NCI-H748 (cell line): ENCODE measurements at regions not wholly inside any gene's neighbourhood (a gene's known extent, or its start where the extent isn't known, plus 50 kb on each side); places are given as distances from the start of the nearest gene placed in this dataset.

Source experiments
- DNase-seq: peaks from one replicate; lab custom pipeline; 2025; ENCODE audit not compliant: unreplicated experiment; lab: John Stamatoyannopoulos, UW

DNA sequence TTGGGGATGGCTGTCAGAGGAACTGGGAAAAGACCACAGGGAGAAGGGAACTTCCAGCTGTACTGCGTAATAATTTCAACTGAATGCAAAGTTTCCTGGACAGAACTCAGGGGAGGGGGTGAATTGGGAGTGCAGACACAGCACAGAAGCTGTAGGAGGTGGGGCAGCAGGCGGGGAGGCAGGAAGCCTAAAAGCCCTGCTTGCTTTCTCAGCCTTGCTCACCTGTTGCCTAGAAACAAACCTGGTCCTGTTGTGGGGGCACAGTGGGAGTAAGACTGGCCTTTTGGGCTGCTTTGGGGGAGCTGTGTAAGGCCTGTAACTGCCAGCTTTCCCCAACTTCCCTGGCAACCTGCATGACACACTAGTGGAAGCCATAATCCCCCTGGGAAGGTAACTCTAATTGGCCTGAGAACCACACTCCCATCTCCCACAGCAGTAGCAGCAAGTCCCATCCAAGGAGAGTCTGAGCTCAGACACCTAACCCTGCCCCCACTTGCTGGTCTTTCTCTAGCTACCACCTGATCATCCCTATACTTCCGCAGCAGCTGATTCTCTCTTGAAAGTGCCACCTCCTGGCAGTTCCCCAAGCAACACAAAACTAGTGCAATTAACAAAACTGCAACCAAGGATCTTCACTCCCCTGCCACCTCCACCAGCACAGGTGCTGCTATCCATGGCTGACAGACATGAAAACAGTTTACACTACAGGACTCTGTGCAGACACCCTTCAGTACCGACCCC lies 1239.3 kb downstream of the SORCS1 start:
- DNase-seq: no peak

DNA sequence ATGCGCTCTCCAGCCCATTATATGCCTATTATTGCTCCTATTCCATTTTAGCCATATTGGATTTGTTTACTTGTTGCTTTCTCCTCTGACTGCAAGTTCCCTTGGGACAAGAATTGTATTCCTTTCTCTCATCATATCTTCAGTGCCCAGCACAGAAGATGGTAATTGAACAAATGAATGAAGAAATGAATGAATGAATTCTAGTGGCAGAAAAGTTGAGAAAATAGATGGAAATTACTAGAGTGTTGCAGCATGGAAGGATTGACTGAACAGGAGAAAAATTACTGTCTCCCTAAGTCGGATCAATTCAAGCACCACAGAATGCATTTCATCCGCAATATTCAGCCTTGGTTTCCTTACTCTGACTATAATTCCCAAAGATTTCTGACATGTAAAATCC lies 1243.2 kb downstream of the SORCS1 start:
- no peak for DNase-seq

DNA sequence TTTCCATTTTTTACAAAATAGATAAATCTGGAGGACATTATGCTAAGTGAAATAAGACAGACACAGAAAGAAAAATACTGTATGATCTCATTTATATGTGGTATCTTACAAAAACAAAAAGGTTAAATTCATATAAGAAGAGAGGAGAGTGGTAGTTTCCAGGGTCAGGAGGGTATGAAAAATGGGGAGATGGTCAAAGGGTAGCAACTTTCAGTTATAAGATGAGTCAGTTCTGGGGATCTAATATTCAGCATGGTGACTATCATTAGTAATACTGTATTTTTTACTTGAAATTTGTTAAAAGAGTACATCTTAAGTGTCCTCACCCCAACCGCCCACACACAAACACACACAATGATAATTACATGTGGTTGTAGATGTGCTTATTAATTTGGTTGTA lies 1250.1 kb downstream of the SORCS1 start:
- DNase-seq: no peak

DNA sequence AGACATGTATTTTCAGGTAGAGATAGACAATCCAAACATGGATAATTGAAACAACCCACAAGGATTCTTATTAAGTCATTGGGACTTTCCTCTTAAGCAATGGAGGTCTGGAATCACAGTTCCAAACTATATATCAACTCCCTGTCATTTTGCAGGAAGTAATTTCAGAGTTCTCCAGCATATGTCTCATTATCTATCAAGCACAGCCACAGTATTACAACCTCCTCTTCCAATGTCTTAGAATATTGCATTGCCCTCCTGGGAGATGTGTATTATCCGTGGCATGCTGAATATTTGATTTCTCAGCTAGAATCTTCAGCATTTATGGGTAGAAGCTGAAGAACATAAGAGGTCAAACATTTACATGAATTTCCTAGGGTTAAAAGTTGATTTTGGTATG lies 1255.8 kb downstream of the SORCS1 start:
- no peak for DNase-seq

DNA sequence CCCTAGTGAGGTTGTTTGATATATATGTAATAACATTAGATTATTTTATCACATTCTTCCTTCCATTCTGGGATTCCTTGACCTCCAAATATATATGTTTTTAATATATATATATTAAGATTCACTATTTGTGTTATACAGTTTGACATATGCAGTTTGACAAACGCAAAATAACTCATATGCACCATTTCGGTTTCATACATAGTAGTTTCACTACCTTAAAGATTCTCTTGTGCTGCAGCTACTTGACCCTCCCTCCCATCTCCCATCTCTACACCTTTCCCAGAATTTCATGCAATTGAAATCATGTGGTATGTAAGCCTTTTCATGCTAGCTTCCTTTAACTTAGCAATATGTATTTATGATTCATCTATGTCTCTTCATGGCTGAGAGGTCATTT lies 1244.4 kb downstream of the SORCS3 start:
- DNase-seq: no peak

DNA sequence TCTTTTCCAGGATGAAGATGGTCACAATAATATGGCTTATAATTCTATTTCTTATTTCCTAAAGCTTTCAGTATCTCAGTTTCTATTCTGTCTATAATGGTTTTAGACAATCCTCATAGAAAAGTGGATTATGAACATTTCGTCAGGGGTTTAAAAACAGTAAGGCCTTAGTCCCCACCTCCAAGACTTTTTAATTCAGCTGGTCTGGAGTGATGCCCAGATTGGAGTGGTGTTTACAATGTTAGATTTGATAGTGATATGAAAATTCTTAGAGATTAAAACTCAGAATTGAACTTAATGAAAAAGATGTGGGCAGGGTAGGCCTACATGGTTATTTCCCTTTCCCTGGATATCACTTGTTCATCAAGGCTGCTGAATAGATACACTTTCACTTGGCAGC lies 1238.3 kb downstream of the SORCS3 start:
- no peak for DNase-seq

DNA sequence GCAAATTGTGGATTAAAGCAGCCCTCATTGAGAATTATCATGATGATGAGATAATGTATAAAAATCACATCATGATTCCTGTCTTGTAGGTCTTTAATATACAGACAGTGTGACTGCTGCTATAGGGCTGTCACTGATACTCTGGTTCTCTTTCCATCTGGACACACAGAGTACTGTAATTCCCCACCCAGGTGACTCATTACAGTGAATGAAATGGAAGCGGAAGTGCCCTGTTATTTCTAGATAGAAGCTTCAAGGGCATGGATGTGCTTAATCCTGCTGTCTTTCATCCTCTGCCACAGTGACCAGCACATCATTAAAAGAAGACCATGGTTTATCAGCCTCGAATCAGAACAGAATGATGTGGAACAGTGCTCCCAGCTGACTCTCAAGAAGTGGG lies 1234.0 kb downstream of the SORCS3 start:
- DNase-seq: no peak

DNA sequence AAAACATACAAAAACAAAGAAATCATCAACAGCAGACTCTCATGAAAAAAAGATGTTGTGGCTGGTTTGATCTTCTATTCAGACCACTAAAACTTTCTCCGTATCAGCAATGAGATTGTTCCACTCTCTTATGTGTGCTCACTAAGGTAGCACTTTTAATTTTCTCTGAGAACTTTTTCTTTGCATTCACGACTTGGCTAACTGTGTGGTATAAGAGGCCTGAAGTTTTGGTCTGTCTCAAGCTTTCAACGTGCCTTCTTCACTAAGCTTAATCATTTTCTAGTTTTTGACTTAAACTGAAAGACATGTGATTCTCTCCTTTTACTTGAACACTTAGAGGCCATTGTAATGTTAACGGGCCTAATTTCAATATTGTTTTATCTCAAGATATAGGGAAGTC lies 1231.6 kb downstream of the SORCS3 start:
- DNase-seq: no peak

DNA sequence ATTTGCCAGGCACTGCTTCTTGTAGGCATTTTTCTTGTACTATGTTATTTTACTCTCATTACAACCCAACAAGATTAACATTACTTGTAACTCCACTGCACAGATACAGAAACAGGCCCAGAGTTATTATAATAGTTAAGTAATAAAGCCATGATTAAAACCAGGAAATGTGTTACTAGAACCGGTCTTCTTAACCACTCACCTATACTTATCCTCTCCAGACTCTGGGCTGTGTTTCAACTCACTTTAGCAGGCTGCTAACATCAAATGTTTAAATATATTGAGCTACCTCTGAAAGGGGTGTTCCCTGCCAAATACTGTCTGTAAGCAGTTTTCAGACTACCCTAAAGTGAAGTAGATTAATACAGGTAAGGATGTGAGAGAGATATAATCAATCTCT lies 1227.8 kb downstream of the SORCS3 start:
- no peak for DNase-seq

DNA sequence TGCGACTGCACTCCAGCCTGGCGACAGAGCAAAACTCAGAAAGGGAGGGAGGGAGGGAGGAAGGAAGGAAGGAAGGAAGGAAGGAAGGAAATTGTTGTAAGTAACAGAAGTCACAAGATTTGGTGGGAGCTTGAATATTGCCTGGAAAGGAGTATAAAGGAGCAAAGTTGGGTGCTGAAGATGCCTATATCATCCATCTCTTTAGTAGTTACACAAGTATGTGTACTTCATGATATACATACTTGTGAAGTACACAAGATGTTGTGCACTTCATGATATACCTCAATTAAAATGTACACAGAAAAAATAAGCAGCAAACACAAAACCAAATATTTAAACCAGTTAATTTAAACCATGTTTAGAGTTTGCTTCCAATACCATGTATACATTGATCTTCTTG lies 1223.8 kb downstream of the SORCS3 start:
- no peak for DNase-seq

DNA sequence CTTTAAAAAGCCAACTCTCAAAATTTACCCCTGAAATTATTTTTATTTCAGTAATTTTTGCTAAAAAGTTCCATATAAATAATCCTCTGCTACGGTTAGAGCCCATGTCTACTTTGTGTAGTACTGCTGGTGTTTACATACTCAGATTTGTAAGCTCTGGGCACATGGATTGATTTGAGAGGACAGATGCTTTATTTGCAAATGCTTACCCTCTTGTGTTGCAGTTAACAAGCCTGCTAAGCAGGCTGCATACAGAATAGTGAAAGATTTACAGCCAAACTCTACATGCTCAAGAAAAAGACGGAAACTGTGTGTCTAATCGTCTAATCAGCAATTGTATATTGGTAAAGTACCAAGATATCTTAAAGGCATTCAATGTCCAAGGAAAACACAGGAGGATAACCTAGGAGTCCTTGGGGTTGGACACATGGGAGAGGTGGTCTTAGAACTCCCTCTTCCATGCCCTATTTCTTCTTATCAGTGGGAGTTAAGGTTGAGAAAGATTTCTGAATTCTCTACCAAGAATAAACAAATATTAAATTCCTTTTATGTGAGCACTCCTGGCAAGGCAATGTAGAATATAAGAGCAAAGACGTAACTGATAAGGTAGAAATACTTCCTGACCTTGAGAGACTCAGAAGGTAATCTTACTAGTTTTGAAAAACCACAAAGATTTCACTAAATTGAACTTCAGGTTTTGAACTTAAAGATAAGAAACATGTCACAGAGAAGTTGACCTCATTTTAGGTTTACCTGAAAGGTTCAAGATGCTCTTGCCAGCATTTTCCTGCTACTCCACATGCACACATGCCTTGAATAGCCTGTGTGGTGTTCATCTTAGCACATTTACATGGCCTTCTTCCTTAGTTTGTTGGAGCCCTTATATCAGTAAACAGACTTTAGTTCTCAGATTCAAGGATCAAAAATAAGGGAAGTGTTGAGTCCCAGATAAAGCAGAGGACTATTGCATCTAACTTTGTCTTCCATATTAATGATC lies 1216.5 kb downstream of the SORCS3 start:
- no peak for DNase-seq

DNA sequence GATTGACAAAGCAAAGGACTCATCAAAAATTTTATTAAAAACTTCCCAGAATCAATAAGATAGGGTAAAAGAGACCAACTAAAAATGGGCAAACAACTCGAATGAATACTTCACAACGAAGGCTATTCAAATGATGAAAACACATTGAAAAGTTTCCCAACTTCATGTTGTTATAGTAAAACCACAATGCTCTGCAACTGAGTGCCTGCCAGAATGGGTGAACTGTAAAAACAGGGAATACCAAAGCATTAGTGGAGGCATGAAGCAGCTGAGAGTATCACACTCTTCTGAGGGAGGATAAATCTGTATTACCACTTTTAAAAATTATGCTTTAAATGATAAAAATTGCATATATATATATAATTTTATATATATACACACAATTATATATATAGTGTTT lies 1214.7 kb downstream of the SORCS3 start:
- DNase-seq: no peak

DNA sequence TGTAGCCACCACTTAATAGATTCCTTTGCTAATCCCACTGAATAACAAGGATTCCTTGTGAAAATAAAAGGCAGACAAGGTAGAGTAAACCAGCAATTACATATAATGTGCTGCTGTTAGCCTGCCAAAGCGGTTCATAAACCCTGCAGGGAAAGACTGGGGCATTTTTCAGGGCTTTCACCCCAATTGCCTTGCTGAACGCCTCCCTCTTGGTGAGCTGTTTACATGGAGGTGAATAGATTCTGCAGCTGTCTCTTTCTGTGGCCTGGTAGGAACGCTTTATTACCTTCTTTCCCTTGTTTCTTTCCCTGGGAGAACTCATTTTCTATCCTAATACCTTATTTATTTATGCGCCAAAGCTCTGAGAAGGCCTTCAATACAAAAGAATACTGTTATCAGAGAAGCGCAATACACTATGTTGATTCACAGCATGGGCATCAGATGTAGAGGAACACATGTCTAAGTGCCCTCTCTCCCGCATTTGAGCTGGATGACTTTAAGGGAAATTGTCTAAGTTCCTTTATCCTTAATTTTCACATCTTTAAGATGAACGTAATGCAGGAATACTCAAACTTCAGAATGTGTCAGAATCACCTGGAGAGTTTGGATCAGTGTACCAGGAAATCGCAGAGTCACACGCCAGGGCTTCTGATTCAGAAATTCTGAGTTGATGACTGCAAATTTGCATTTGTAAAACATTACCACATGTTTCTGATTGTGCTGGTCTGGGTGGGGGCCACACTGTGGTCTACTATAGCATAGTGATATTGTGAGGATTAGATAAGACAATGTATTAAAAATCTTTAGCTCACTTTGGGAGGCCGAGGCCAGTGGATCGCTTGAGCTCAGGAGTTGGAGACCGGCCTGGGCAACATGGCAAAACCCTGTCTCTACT lies 1203.8 kb downstream of the SORCS3 start:
- peak; percentile 66 for DNase-seq

DNA sequence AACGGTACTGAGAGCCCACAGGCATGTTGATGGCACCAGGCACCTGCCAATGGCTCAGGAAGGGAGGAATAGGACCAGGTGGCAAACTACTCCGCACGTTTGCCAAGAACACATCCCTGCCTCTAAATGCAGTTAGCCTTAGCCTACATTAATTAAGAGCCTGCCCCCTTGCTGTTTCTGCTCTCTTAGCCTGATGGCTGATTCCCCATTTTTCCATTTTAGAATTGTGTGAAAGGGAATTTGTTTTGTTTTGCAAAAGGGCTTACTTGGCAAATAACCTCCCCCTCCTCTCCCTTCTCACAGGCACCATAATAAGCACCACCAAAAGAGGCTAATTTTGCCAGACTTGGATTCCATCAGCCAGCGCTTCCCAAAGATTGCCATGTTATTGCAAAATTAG lies 1203.2 kb downstream of the SORCS3 start:
- peak; percentile 45 for DNase-seq

DNA sequence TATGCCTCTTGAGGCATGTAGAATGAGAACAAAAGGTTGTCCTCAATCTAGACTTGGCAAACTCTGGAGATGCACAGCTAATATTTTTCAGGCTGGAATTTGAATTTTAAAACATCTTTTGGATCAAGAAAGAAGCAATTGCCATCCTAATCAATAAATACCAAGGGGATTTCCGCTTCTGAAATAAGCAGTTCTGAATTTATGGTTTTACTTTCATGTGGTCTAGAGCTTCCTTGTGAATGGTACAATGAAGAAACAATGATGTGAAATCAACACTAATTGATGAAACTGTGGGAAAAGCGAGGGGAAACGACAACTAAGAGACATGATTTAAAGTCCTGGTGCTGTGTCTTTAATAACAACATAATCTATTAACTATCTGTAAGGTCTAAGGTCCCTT lies 1202.7 kb downstream of the SORCS3 start:
- DNase-seq: no peak

DNA sequence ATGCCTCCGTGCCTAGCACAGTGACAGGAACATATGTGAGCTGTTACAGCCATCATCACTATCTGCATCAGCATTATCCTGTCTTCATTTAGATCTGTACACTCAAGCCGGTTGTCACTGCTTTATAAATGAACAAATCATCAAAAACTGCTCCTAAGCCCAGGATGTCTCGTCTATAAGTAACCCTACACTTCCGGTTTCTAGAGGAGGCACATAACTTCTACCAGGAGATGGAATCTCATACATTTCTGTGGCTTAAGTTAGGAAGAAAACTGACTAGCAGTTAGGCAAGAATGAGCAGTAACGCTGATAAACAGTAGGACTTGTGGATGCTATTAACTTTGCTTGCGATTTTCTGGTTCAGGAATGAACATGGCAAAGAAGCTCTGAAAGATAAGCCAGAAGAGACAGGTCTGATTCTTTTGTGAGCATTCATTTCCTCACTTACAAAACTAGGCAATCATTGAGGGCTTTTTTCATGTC lies 1199.2 kb downstream of the SORCS3 start:
- no peak for DNase-seq

DNA sequence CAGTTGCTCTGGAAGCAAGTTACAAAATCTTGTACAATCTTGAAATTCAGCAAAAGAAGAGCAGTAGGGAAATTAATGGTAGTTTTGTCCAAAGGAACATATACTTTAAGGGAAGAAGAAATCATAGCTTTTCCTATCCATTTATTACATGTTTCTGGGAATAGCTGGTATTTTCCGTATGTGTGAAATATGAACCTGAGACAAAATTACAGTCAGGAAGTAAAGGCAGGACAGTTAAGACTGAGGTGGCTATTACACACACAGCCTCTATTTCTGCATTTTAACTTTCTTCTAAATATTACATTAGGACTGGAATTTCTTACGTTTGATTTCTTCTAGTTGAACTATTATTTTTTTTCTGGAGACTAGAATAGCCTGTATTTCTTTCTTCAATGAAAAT lies 1197.3 kb downstream of the SORCS3 start:
- DNase-seq: no peak

DNA sequence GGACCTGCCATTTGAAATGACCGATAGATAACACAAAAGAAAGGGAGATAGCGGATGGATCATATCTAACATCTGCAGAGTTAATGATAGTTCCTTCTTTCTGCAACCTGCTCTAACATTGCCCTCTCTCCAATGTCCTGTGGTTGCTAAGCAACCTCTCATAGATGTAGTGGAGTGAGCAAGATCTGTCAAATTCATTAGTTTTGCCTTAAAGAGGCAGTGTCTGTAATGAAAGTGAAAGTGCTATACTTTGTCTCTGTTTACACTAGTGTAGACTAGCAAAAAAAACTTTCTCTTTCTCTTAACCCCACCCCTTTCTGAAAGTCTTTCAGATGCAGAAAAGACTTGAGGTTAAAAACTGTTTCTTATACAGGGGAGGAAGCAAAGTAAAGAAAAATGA lies 1196.9 kb downstream of the SORCS3 start:
- peak; percentile 73 for DNase-seq

DNA sequence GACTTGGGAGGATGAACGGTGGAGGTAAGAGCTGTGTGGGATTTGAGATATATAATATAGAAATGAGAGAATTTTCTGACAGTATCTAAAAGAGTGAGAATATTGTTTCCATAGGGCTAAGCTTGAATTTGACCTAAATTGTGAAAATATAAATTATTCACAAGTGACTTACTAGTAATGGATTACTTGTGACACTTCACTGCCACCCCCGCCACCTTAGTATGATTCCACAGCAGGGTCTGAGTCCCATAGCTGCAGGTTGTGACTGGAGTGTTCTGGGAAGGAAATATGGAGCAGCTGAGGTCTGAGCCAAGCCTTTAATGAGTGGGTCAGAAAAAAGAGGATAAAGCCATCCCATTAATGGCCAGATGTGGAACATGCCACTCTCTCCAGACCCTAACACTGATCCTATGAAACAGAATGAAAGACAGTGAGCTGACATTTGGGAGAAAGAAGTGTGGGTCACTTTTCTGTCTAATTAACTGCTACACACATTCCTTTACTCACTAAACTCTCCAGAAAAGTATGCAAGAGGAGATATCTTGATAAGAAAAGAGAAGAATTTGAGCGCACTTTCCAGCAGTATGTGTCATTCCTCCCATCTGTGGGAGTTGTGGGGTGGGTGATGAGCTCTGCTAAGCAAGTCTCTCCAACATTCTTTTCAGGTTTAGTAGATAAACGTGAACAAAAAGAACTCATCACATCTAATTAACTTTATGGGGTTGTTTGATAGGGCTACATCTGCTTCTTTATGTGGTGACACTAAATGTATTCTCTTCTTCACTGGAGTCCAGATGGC lies 1193.4 kb downstream of the SORCS3 start:
- no peak for DNase-seq

DNA sequence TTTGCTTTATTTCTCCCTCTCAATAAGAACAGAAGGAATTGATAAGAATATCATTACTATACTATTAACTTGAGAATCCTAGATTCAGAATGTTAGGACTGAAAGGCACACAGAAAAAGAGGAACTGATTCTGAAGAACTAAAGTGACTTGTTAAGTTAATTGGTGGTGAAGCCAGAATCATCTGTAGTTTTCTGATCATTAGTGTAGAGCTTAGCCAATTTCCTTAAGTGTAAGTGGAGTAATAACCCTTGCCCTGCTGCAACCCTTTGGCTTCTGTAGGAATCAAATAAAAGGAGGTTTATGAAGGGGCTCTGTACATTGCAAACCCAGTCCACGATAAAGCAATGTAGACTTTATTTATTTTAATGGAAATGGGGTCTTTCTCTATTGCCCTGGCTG lies 1186.0 kb downstream of the SORCS3 start:
- DNase-seq: no peak
